Panc1 (cell line): ENCODE measurements at regions not wholly inside any gene's neighbourhood (a gene's known extent, or its start where the extent isn't known, plus 50 kb on each side); places are given as distances from the start of the nearest gene placed in this dataset.

ENCODE experiments used
- ATAC-seq: fragments of 200-7000 bp; cut with Tn5 transposase; 2 replicates; pipeline ENCODE4 v1.9.1; 2020; ENCODE audit warnings: mild to moderate bottlenecking, moderate library complexity
- BruUV-seq: library from RNA; stranded (reverse); fragments of 400-500 nt; replicated peaks from 2 replicates; lab custom pipeline; 2021; lab: Mats Ljungman, UMichigan
- CTCF ChIA-PET: fragments of 300-600 bp; sonication (Branson Sonifier 250); formaldehyde crosslinking; loops from one replicate; lab custom pipeline; 2022; ENCODE audit warnings: antibody characterized with exemption; lab: Charles Lee
- POLR2A ChIA-PET: fragments of 300-600 bp; sonication (Branson Sonifier 250); formaldehyde crosslinking; loops from one replicate; lab custom pipeline; 2022; ENCODE audit warnings: antibody characterized with exemption; lab: Charles Lee
- DNase-seq: peaks from one replicate; pipeline ENCODE4 v3.0.0-alpha.2; 2010; ENCODE audit warnings: low read depth, low spot score
- H3K27ac ChIP-seq: 2 replicates; pipeline ENCODE4 v1.5.1; 2011; ENCODE audit warnings: mild to moderate bottlenecking, low read length, inconsistent platforms
- H3K27me3 ChIP-seq: fragments of 200-500 bp; sonication (Bioruptor generic); 2 replicates; pipeline ENCODE4 v1.6.0; 2014; ENCODE audit warnings: low read length, inconsistent platforms; ENCODE audit not compliant: control insufficient read depth, insufficient read depth
- H3K36me3 ChIP-seq: fragments of 200-500 bp; sonication (Bioruptor generic); 2 replicates; pipeline ENCODE4 v1.5.1; 2014; ENCODE audit warnings: inconsistent platforms, mild to moderate bottlenecking, low read length, moderate library complexity; ENCODE audit not compliant: control insufficient read depth, insufficient read depth
- H3K4me1 ChIP-seq: 2 replicates; pipeline ENCODE4 v1.5.1; 2011; ENCODE audit warnings: inconsistent platforms, mild to moderate bottlenecking, low read length, moderate library complexity; ENCODE audit not compliant: control insufficient read depth, insufficient read depth
- H3K4me3 ChIP-seq, 2 experiments: 2 replicates each; pipeline ENCODE4 v1.5.1; 2011 to 2012; ENCODE audit warnings: low read depth in 2 of 2, low read length in 2 of 2, mild to moderate bottlenecking in 2 of 2, inconsistent platforms in 1 of 2, moderate library complexity in 1 of 2
- H3K9me3 ChIP-seq: fragments of 200-500 bp; sonication (Bioruptor generic); 2 replicates; pipeline ENCODE4 v1.5.1; 2014; ENCODE audit warnings: low read depth, mild to moderate bottlenecking, inconsistent platforms, low read length, moderate library complexity; ENCODE audit not compliant: control insufficient read depth, insufficient read depth
- CTCF ChIP-seq: fragments of 450-650 bp; IDR thresholded peaks from 2 replicates; pipeline ENCODE4 v1.5.1; 2017; ENCODE audit warnings: mild to moderate bottlenecking
- POLR2AphosphoS5 ChIP-seq: IDR thresholded peaks from 2 replicates; pipeline ENCODE4 v1.6.1; 2012; ENCODE audit warnings: mild to moderate bottlenecking, low read depth, low read length, moderate library complexity
- REST ChIP-seq, 2 experiments: IDR thresholded peaks; 2 replicates each; pipeline ENCODE4 v1.6.1; 2011 to 2012; ENCODE audit warnings: low read depth in 2 of 2, control low read depth in 1 of 2, low read length in 1 of 2, mild to moderate bottlenecking in 1 of 2, moderate library complexity in 1 of 2; ENCODE audit not compliant: insufficient read depth in 1 of 2
- SIN3A ChIP-seq: IDR thresholded peaks from 2 replicates; pipeline ENCODE4 v1.6.1; 2012; ENCODE audit warnings: low read depth, mild to moderate bottlenecking, low read length, moderate library complexity, borderline replicate concordance; ENCODE audit not compliant: insufficient read depth
- TCF7L2 ChIP-seq: IDR thresholded peaks from 2 replicates; pipeline ENCODE4 v1.6.1; 2011; ENCODE audit warnings: mild to moderate bottlenecking, low read depth, low read length, inconsistent platforms
- in situ Hi-C: cut with HindIII; loops from 2 replicates; pipeline ENCODE4 v1.10.0; 2016; ENCODE audit warnings: low sequenced_read_pairs, low pct_unique_long_range_greater_than_20kb
- intact Hi-C: fragments of 100-400 bp; cut with micrococcal nuclease; formaldehyde crosslinking; loops from one replicate; pipeline ENCODE4 v1.10.0; 2022; ENCODE audit not compliant: unreplicated experiment

- H3K27me3 ChIP-seq = no peaks in the 10 kb centered on the region
- ATAC-seq (no peak), DNase-seq (no peak)
- no peaks in the 10 kb centered on the region for H3K4me1 ChIP-seq
- ChIA-PET POLR2A (no interaction called here), CTCF (no interaction called here)
- H3K4me3 ChIP-seq = no peak overlapping the region
- no peaks in the 10 kb centered on the region for H3K36me3 ChIP-seq
- H3K9me3 ChIP-seq = no peaks in the 10 kb centered on the region
- TF ChIP-seq POLR2AphosphoS5 (no peak), SIN3A (no peak), CTCF (no peak), TCF7L2 (no peak), REST (IDR thresholded peaks at IDR 0.05; ENCODE audit: insufficient read depth in 1 of 2, low read depth in 2 of 2, low read length in 1 of 2) (no peak)
- BruUV-seq = no TSS peak
- intact Hi-C loops (loop anchor here (10.0 kb wide), 1 partner anchor 62 kb away; no protein-coding TSS in a partner anchor), in situ Hi-C loops (no loop called here)
- no peak overlapping the region for H3K27ac ChIP-seq
Observed at GRCh38 chr22:34992672-34993071, 73.3 kb upstream of the ISX start.

- POLR2A ChIA-PET = no interaction called here
- H3K9me3 ChIP-seq = no peaks in the 10 kb centered on the region
- H3K27ac ChIP-seq = no peak overlapping the region
- BruUV-seq = no TSS peak
- CTCF ChIA-PET = no interaction called here
- H3K27me3 ChIP-seq = no peaks in the 10 kb centered on the region
- TF ChIP-seq CTCF = no peak
- no peak for TF ChIP-seq TCF7L2
- TF ChIP-seq REST (IDR thresholded peaks at IDR 0.05; ENCODE audit: insufficient read depth in 1 of 2, low read depth in 2 of 2, low read length in 1 of 2) = no peak
- no peak for TF ChIP-seq SIN3A
- no peak for TF ChIP-seq POLR2AphosphoS5
- H3K4me1 ChIP-seq = no peaks in the 10 kb centered on the region
- ATAC-seq (no peak), DNase-seq (no peak)
- H3K36me3 ChIP-seq = no peaks in the 10 kb centered on the region
- in situ Hi-C loops = no loop called here
- intact Hi-C loops = loop anchor here (10.0 kb wide), 1 partner anchor 61 kb away; no protein-coding TSS in a partner anchor
- no peak overlapping the region for H3K4me3 ChIP-seq
Observed at GRCh38 chr22:34993548-34993947, 72.4 kb upstream of the ISX start.
